Stomach (tissue), 4 donors: ENCODE measurements at regions not wholly inside any gene's neighbourhood (a gene's known extent, or its start where the extent isn't known, plus 50 kb on each side); places are given as distances from the start of the nearest gene placed in this dataset.

Experiments used
- CTCF ChIP-seq, 7 experiments: fragments of 450-650 bp in 4 of 7; fragments of 200-600 bp in 3 of 7; sonication (generic) in 3 of 7; IDR thresholded peaks; one replicate each; pipeline ENCODE4 v1.5.1; 2016 to 2019; ENCODE audit warnings: antibody characterized with exemption in 7 of 7, control low read depth in 2 of 7, mild to moderate bottlenecking in 1 of 7
- POLR2AphosphoS5 ChIP-seq, 3 donors: sonication (generic); formaldehyde crosslinking; IDR thresholded peaks; one replicate each; pipeline ENCODE4 v1.6.1; 2016; ENCODE audit warnings: antibody characterized with exemption in 3 of 3

GRCh38 chr2:123207245-123207644 lies 817.8 kb upstream of the CNTNAP5 start:
- TF ChIP-seq CTCF (IDR thresholded peaks at IDR 0.05) (no peak), POLR2AphosphoS5 (IDR thresholded peaks at IDR 0.05) (no peak)
